WERI-Rb-1 (cell line): ENCODE measurements at regions not wholly inside any gene's neighbourhood (a gene's known extent, or its start where the extent isn't known, plus 50 kb on each side); places are given as distances from the start of the nearest gene placed in this dataset.

ENCODE experiments used
- DNase-seq: peaks from one replicate; pipeline ENCODE4 v3.0.0-alpha.2; 2020
- H3K27ac ChIP-seq: fragments of 250-450 bp; sonication (Bioruptor Pico); 2 replicates; pipeline ENCODE4 v1.5.1; 2020; ENCODE audit warnings: mild to moderate bottlenecking, moderate library complexity
- H3K27me3 ChIP-seq: fragments of 250-450 bp; sonication (Bioruptor Pico); 2 replicates; pipeline ENCODE4 v1.5.1; 2021; ENCODE audit warnings: mild to moderate bottlenecking, low read depth, moderate library complexity; ENCODE audit not compliant: insufficient read depth, severe bottlenecking
- H3K36me3 ChIP-seq: fragments of 250-450 bp; sonication (Bioruptor Pico); 2 replicates; pipeline ENCODE4 v1.5.1; 2020; ENCODE audit warnings: mild to moderate bottlenecking, moderate library complexity
- H3K4me3 ChIP-seq: 2 replicates; pipeline ENCODE4 v1.5.1; 2011; ENCODE audit warnings: low read depth, mild to moderate bottlenecking, control low read depth, low read length
- H3K9me3 ChIP-seq: fragments of 250-450 bp; sonication (Bioruptor Pico); 2 replicates; pipeline ENCODE4 v1.5.1; 2021; ENCODE audit warnings: mild to moderate bottlenecking, moderate library complexity; ENCODE audit not compliant: severe bottlenecking
- TF ChIP-seq, protein P1 (sequence below): IDR thresholded peaks from 2 replicates; pipeline ENCODE4 v1.5.1; 2011; ENCODE audit warnings: low read depth, mild to moderate bottlenecking, control low read depth, inconsistent platforms, low read length

GRCh38 chr6:5937936-5938706 is 68.6 kb downstream of the NRN1 start:
- DNase-seq = no peak
- TF ChIP-seq, protein P1, sequence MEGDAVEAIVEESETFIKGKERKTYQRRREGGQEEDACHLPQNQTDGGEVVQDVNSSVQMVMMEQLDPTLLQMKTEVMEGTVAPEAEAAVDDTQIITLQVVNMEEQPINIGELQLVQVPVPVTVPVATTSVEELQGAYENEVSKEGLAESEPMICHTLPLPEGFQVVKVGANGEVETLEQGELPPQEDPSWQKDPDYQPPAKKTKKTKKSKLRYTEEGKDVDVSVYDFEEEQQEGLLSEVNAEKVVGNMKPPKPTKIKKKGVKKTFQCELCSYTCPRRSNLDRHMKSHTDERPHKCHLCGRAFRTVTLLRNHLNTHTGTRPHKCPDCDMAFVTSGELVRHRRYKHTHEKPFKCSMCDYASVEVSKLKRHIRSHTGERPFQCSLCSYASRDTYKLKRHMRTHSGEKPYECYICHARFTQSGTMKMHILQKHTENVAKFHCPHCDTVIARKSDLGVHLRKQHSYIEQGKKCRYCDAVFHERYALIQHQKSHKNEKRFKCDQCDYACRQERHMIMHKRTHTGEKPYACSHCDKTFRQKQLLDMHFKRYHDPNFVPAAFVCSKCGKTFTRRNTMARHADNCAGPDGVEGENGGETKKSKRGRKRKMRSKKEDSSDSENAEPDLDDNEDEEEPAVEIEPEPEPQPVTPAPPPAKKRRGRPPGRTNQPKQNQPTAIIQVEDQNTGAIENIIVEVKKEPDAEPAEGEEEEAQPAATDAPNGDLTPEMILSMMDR = peak; percentile 9; the same call in 1 of the 2 replicates
- no peak overlapping the region for H3K27ac ChIP-seq
- H3K9me3 ChIP-seq = peaks cover 26% of the 10 kb centered on the region
- H3K4me3 ChIP-seq = no peak overlapping the region
- H3K36me3 ChIP-seq = no peaks in the 10 kb centered on the region
- no peaks in the 10 kb centered on the region for H3K27me3 ChIP-seq

DNA sequence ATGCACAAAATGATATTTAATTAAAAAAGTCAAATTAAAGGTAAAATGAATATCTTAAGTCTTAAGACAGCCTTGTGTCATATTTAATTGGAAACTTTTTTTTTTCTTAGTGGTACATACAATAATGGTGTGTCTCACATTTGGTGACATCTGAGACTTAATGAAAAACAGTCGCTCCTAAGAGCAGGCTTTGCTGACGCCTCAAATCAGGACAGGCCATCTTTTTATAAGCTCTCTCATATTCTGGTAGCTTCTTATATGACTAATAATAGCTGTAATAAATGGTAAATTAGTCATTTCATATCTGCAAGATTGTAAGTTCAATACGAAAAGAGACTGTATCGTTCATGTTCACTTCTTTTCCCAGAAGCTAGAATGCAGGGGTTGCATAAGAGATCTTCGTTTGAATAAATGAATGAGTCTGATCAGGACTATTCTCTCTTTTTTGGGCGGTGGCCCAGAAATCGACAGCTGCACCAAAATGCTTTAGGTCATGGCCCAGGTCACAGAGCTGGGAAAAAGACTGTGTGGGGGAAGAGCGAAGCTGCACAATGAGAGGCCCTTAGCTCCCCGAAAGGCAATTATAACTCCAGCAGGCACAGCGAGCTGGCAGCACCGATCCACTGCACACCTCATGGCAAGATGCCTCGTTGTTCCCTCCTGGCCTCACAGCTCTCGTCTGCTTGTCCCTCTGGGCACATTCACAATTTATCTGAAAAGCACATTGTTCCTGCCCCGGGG is 69.4 kb downstream of the NRN1 start:
- Histone ChIP-seq H3K36me3 (no peaks in the 10 kb centered on the region), H3K9me3 (peaks cover 26% of the 10 kb centered on the region), H3K27me3 (no peaks in the 10 kb centered on the region), H3K27ac (no peak overlapping the region), H3K4me3 (no peak overlapping the region)
- TF ChIP-seq, protein P1 = no peak
- DNase-seq = no peak

DNA sequence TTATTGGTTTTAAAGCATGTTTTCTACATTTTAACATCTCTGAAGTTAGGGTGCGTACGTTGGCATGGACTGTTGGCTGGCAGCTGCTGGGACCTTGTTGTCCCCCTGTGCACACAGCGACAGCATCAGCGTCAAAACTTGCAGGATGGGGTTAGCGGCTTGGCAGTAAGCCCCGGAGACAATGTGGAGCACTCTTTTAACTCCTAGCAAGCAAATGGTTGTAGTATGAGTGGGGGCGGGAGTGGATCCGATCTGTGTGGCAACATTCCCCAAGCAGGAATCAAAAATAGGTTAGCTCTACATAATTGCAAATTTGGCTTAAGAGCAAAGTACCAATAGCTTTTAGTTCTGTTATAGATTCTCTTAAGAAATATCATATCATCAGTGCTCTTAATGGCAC is 70.1 kb downstream of the NRN1 start:
- Histone ChIP-seq H3K4me3 (no peak overlapping the region), H3K36me3 (no peaks in the 10 kb centered on the region), H3K27me3 (no peaks in the 10 kb centered on the region), H3K27ac (no peak overlapping the region), H3K9me3 (peaks cover 26% of the 10 kb centered on the region)
- TF ChIP-seq, protein P1 = no peak
- no peak for DNase-seq

DNA sequence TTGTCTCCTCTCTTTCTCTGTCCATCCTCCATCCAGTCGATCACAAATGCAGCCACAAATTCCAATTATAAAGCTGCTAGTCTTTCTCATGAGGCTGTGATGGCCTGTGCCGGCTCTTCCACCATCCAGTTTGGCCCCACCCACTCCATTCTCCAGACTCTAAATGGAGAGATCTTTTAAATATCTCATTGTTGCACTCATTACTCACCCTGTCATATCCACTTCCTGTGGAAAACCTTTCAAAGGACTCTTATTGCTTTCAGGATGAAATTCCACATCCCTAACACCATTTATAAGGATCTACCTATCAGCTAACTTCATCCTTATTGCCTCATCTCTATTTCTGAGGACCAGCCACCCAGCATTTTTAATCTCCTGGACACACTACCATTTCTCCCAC is 70.6 kb downstream of the NRN1 start:
- H3K27me3 ChIP-seq = no peaks in the 10 kb centered on the region
- H3K36me3 ChIP-seq = no peaks in the 10 kb centered on the region
- no peak overlapping the region for H3K27ac ChIP-seq
- H3K9me3 ChIP-seq = peaks cover 26% of the 10 kb centered on the region
- DNase-seq = no peak
- H3K4me3 ChIP-seq = no peak overlapping the region
- TF ChIP-seq, protein P1 = no peak

DNA sequence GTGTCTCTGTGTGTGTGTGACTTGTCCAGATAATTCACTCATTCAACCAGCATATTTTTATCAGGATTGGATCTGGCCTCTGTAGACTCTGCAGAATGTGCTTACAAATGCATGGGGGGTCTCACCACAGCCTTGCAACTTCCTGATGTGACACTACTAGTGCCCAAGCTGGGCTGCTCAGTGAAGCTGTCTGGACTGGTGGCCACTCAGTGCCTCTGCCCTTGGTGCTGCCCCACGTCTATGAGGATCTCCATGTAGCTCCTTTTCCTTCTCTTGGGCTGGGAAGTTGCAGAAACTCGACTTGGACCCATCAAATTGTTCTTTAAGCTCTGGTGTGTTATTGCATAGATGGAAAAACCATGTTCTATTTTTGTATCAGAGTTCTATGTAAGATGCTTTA is 75.8 kb downstream of the NRN1 start:
- Histone ChIP-seq H3K4me3 (no peak overlapping the region), H3K36me3 (no peaks in the 10 kb centered on the region), H3K27me3 (no peaks in the 10 kb centered on the region), H3K9me3 (peaks cover 43% of the 10 kb centered on the region), H3K27ac (no peak overlapping the region)
- TF ChIP-seq, protein P1 = no peak
- DNase-seq = no peak
